SJSA1 (cell line): ENCODE measurements at regions not wholly inside any gene's neighbourhood (a gene's known extent, or its start where the extent isn't known, plus 50 kb on each side); places are given as distances from the start of the nearest gene placed in this dataset.
A peak's percentile ranks its signal among the peaks of the same experiment; 100 is the strongest.

ENCODE experiments used
- DNase-seq, 2 experiments: peaks; one replicate each; pipeline ENCODE4 v3.0.0-alpha.2; 2015 to 2020; ENCODE audit warnings: low spot score in 2 of 2, low read depth in 1 of 2
- H3K27ac ChIP-seq: fragments of 250-450 bp; sonication (Bioruptor Pico); 2 replicates; pipeline ENCODE4 v1.5.1; 2020; ENCODE audit warnings: mild to moderate bottlenecking, moderate library complexity
- H3K27me3 ChIP-seq: fragments of 250-450 bp; sonication (Bioruptor Pico); replicated peaks from 2 replicates; pipeline ENCODE4 v1.5.1; 2020; ENCODE audit warnings: mild to moderate bottlenecking, moderate library complexity
- H3K36me3 ChIP-seq: fragments of 250-450 bp; sonication (Bioruptor Pico); 2 replicates; pipeline ENCODE4 v1.5.1; 2020; ENCODE audit warnings: mild to moderate bottlenecking
- H3K4me1 ChIP-seq: fragments of 250-450 bp; sonication (Bioruptor Pico); replicated peaks from 2 replicates; pipeline ENCODE4 v1.6.1; 2021; ENCODE audit warnings: mild to moderate bottlenecking
- H3K4me3 ChIP-seq: fragments of 250-450 bp; sonication (Bioruptor Pico); 2 replicates; pipeline ENCODE4 v1.5.1; 2020; ENCODE audit warnings: mild to moderate bottlenecking
- H3K9me3 ChIP-seq: fragments of 250-450 bp; sonication (Bioruptor Pico); replicated peaks from 2 replicates; pipeline ENCODE4 v1.5.1; 2020; ENCODE audit warnings: mild to moderate bottlenecking

GRCh38 chr18:22467760-22468553 lies 50.2 kb upstream of the CTAGE1 start:
- Histone ChIP-seq H3K4me1 (peaks cover 75% of the 10 kb centered on the region), H3K27me3 (no peaks in the 10 kb centered on the region), H3K4me3 (no peak overlapping the region), H3K36me3 (no peaks in the 10 kb centered on the region), H3K9me3 (peaks cover 9% of the 10 kb centered on the region), H3K27ac (peak overlapping the region; percentile 100)
- peak; percentile 86 to 90 for DNase-seq

DNA sequence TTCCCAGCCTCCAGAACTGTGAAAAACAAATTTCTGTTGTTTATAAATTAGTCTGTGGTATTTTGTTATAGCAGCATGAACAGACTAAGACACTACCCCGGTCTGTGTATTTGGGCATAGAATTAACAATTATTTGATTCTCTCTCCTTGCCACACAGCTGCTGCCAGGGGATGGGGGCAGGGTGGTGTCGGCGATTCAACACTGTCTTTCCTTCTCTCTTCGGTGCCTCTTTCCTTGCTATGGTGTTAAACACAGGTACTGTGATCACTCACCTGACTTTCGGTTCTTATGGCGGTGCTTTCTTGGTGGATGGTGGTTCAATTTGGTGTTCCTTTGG lies 50.8 kb upstream of the CTAGE1 start:
- H3K4me3 ChIP-seq: no peak overlapping the region
- peak overlapping the region; percentile 100 for H3K27ac ChIP-seq
- H3K36me3 ChIP-seq: no peaks in the 10 kb centered on the region
- H3K4me1 ChIP-seq: peaks cover 74% of the 10 kb centered on the region
- H3K27me3 ChIP-seq: no peaks in the 10 kb centered on the region
- H3K9me3 ChIP-seq: peaks cover 9% of the 10 kb centered on the region
- DNase-seq: no peak

DNA sequence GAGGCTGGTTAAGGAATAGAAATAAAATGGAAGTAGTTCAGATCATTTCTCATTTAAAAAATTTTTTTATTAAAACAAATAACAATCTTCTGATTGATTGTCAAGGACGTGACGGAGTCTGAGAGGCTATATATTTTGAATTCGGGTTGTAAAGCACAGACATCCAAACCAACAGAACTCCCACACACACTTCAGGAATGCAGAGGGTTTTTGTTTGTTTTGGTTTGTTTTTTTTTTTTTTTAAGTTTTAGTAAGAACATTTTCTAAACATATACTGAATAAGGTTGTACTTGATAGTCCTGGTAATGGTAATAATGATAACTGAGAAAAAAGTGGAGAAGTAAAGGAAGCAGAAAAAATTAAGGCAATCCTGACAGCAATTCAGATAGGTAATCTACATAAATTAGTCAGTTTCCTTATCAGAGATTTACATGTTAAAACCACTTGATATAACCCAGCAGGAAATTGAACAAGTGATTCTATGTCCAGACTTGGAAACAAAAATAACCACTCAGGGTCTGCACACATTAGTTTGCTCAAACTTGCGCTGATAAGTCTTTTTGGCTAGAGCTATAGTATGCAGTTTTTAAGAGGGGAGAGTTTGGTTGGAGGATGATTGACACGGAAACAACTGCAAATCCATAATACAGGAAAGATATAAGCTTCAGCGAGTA lies 51.5 kb upstream of the CTAGE1 start:
- Histone ChIP-seq H3K4me3 (no peak overlapping the region), H3K4me1 (peaks cover 74% of the 10 kb centered on the region), H3K27me3 (no peaks in the 10 kb centered on the region), H3K9me3 (peaks cover 9% of the 10 kb centered on the region), H3K36me3 (no peaks in the 10 kb centered on the region), H3K27ac (peak overlapping the region; percentile 100)
- peak in 1 of 2 experiments; percentile 72 for DNase-seq

- peaks cover 74% of the 10 kb centered on the region for H3K4me1 ChIP-seq
- no peak for DNase-seq
- no peaks in the 10 kb centered on the region for H3K27me3 ChIP-seq
- no peak overlapping the region for H3K4me3 ChIP-seq
- H3K9me3 ChIP-seq: peaks cover 9% of the 10 kb centered on the region
- peak overlapping the region; percentile 100 for H3K27ac ChIP-seq
- no peaks in the 10 kb centered on the region for H3K36me3 ChIP-seq
Observed at GRCh38 chr18:22469926-22470247, 52.2 kb upstream of the CTAGE1 start.

GRCh38 chr18:22470248-22471235 lies 52.8 kb upstream of the CTAGE1 start:
- H3K4me1 ChIP-seq: peaks cover 71% of the 10 kb centered on the region
- DNase-seq: peak in 1 of 2 experiments; percentile 67
- no peaks in the 10 kb centered on the region for H3K36me3 ChIP-seq
- H3K27me3 ChIP-seq: no peaks in the 10 kb centered on the region
- no peak overlapping the region for H3K4me3 ChIP-seq
- peak overlapping the region; percentile 100 for H3K27ac ChIP-seq
- H3K9me3 ChIP-seq: peaks cover 9% of the 10 kb centered on the region

GRCh38 chr18:22471546-22472131 lies 53.9 kb upstream of the CTAGE1 start:
- Histone ChIP-seq H3K4me3 (no peak overlapping the region), H3K27me3 (no peaks in the 10 kb centered on the region), H3K9me3 (peaks cover 9% of the 10 kb centered on the region), H3K36me3 (no peaks in the 10 kb centered on the region), H3K4me1 (peaks cover 60% of the 10 kb centered on the region), H3K27ac (no peak overlapping the region)
- DNase-seq: peak in 1 of 2 experiments; percentile 40

DNA sequence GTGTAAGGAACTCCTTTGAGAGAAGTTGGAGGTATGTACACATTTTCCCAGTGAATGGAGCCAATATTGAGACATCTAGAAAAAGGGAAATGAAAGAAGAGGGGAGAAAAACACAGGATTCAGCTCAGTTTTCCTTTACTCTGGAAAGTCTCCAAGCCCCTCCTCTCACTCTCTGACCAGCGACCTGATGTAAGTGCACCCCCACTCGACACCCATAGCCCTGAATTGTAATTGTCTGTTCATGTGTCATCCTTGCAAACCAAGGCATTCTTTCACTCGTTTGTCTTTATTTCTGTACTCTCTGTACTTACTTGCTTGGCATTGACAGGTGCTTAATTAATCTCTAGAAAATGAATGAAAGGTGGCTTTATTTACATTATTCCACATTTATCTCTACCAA lies 55.7 kb upstream of the CTAGE1 start:
- Histone ChIP-seq H3K4me1 (peaks cover 42% of the 10 kb centered on the region), H3K4me3 (no peak overlapping the region), H3K36me3 (no peaks in the 10 kb centered on the region), H3K27ac (no peak overlapping the region), H3K27me3 (no peaks in the 10 kb centered on the region), H3K9me3 (peaks cover 5% of the 10 kb centered on the region)
- DNase-seq: no peak

DNA sequence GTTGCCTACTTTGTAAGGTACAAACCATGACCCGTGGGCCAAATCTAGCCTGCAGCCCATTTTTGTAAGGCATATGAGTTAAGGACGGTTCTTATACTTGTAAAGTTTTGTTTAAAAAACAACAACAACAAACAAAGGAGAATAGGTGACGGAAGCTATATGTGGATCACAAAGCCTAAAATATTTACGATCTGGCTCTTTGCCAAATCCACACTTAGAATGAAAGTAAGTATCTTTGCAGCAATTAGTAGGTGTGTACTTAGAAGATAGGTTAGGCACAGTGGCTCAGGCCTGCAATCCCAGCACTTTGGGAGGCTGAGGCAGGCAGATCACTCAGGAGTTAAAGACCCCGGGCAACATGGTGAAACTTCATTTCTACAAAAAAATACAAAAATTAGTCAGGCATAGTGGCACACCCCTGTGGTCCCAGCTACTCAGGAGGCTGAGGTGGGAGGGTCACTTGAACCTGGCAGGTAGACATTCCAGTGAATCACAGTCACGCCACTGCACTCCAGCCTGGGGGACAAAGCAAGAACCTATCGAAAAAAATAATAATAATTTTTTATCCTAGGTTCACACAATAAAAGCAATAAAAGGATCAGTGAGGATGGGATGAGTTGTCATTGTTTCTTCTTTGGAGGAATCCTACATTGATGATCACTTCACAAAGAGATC lies 57.8 kb upstream of the CTAGE1 start:
- H3K4me1 ChIP-seq: peaks cover 20% of the 10 kb centered on the region
- H3K4me3 ChIP-seq: no peak overlapping the region
- H3K27ac ChIP-seq: no peak overlapping the region
- no peaks in the 10 kb centered on the region for H3K36me3 ChIP-seq
- no peaks in the 10 kb centered on the region; the same call in 1 of the 2 replicates for H3K27me3 ChIP-seq
- no peak for DNase-seq
- H3K9me3 ChIP-seq: no peaks in the 10 kb centered on the region

GRCh38 chr18:22477222-22477621 lies 59.5 kb upstream of the CTAGE1 start:
- Histone ChIP-seq H3K27ac (no peak overlapping the region), H3K4me1 (peaks cover 4% of the 10 kb centered on the region), H3K27me3 (no peaks in the 10 kb centered on the region; the same call in 1 of the 2 replicates), H3K9me3 (no peaks in the 10 kb centered on the region), H3K4me3 (no peak overlapping the region), H3K36me3 (no peaks in the 10 kb centered on the region)
- no peak for DNase-seq

GRCh38 chr18:22482948-22483347 lies 65.2 kb upstream of the CTAGE1 start:
- Histone ChIP-seq H3K4me3 (no peak overlapping the region), H3K36me3 (no peaks in the 10 kb centered on the region)

GRCh38 chr18:22483407-22483806 lies 65.7 kb upstream of the CTAGE1 start:
- H3K27ac ChIP-seq: no peak overlapping the region
- H3K36me3 ChIP-seq: no peaks in the 10 kb centered on the region
- no peak for DNase-seq
- H3K4me1 ChIP-seq: peaks cover 26% of the 10 kb centered on the region
- H3K27me3 ChIP-seq: no peaks in the 10 kb centered on the region; the same call in 1 of the 2 replicates
- H3K4me3 ChIP-seq: no peak overlapping the region
- no peaks in the 10 kb centered on the region for H3K9me3 ChIP-seq

More at GRCh38 chr18:22482948-22483347, 65.2 kb upstream of the CTAGE1 start:
- Histone ChIP-seq H3K4me1 (peaks cover 22% of the 10 kb centered on the region), H3K27me3 (no peaks in the 10 kb centered on the region; the same call in 1 of the 2 replicates), H3K9me3 (no peaks in the 10 kb centered on the region), H3K27ac (no peak overlapping the region)
- no peak for DNase-seq

DNA sequence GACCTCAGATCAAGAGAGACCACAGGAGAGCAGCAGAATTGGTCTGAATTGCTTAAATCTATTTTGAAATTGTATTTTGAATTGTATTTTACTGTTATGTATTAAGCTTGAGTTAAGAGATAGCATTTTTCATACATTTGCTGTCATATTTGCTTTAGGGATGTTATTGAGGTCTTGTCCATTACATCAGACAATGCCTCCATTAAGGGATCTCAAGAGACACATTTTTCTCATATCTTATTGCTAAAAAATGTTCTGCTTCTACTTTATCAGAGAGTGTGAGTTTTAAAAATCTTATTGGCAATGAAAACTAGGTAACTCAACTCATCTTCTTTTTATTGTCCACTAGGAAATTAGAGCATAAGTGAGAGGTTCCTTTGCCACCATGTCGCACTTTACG lies 66.8 kb upstream of the CTAGE1 start:
- Histone ChIP-seq H3K36me3 (no peaks in the 10 kb centered on the region), H3K27me3 (no peaks in the 10 kb centered on the region; the same call in 1 of the 2 replicates), H3K4me3 (no peak overlapping the region), H3K4me1 (peaks cover 36% of the 10 kb centered on the region), H3K27ac (no peak overlapping the region), H3K9me3 (no peaks in the 10 kb centered on the region)
- DNase-seq: no peak

GRCh38 chr18:22485808-22486244 lies 68.1 kb upstream of the CTAGE1 start:
- DNase-seq: peak in 1 of 2 experiments; percentile 70
- Histone ChIP-seq H3K4me1 (peaks cover 45% of the 10 kb centered on the region), H3K27me3 (no peaks in the 10 kb centered on the region), H3K27ac (peak overlapping the region; percentile 11), H3K9me3 (no peaks in the 10 kb centered on the region), H3K36me3 (no peaks in the 10 kb centered on the region), H3K4me3 (no peak overlapping the region)
